B cell (primary cell): ENCODE measurements at regions not wholly inside any gene's neighbourhood (a gene's known extent, or its start where the extent isn't known, plus 50 kb on each side); places are given as distances from the start of the nearest gene placed in this dataset.

Source experiments
- ATAC-seq: fragments of 200-7000 bp; cut with Tn5 transposase; one replicate; pipeline ENCODE4 v1.10.0; 2021; ENCODE audit warnings: low read depth, mild to moderate bottlenecking, moderate number of reproducible peaks, moderate library complexity
- CTCF ChIA-PET: fragments of 350-600 bp; sonication (Branson Sonifier 250); formaldehyde crosslinking; loops from one replicate; lab custom pipeline; 2021; ENCODE audit warnings: antibody characterized with exemption, inconsistent platforms; lab: Charles Lee
- POLR2A ChIA-PET: fragments of 350-600 bp; sonication (Branson Sonifier 250); formaldehyde crosslinking; loops from one replicate; lab custom pipeline; 2021; ENCODE audit warnings: antibody characterized with exemption; lab: Charles Lee
- DNase-seq: peaks from one replicate; pipeline ENCODE4 v3.0.0; 2013
- H2AFZ ChIP-seq: 2 replicates; pipeline ENCODE4 v1.6.1; 2012; ENCODE audit warnings: mild to moderate bottlenecking, low read depth, low read length; ENCODE audit not compliant: insufficient read depth, poor library complexity, severe bottlenecking
- H3K27ac ChIP-seq, 2 donors: 1 replicate in 1 of 2; 2 replicates in 1 of 2; pipeline ENCODE4 v1.5.1; 2012 to 2013; ENCODE audit warnings: low read length in 2 of 2, mild to moderate bottlenecking in 2 of 2, moderate library complexity in 1 of 2
- H3K27me3 ChIP-seq, 4 experiments: fragments of 200-600 bp in 1 of 4; sonication (generic) in 1 of 4; replicated peaks in 1 of 4; 1 replicate in 2 of 4; 2 replicates in 2 of 4; pipeline versions ENCODE4 v1.6.1 to v1.7.0; 2013 to 2016; ENCODE audit warnings: low read length in 3 of 4, mild to moderate bottlenecking in 2 of 4, mixed read lengths in 1 of 4, moderate library complexity in 1 of 4; ENCODE audit not compliant: insufficient read depth in 4 of 4, control insufficient read depth in 3 of 4; ENCODE audit errors: control extremely low read depth in 1 of 4
- H3K36me3 ChIP-seq, 2 experiments: replicated peaks in 1 of 2; 1 replicate in 1 of 2; 2 replicates in 1 of 2; pipeline versions ENCODE4 v1.6.1 to v1.7.1; 2013; ENCODE audit warnings: low read length in 1 of 2; ENCODE audit not compliant: insufficient read depth in 2 of 2, control insufficient read depth in 1 of 2; ENCODE audit errors: control extremely low read depth in 1 of 2, extremely low read depth in 1 of 2
- H3K4me1 ChIP-seq, 2 donors: fragments of 200-600 bp in 1 of 2; sonication (generic) in 1 of 2; 1 replicate in 1 of 2; 2 replicates in 1 of 2; pipeline versions ENCODE4 v1.5.1 to v1.6.1; 2013 to 2017; ENCODE audit warnings: low read length in 2 of 2; ENCODE audit not compliant: control insufficient read depth in 2 of 2, insufficient read depth in 2 of 2
- H3K4me2 ChIP-seq: replicated peaks from 2 replicates; pipeline ENCODE3; 2012; ENCODE audit warnings: mild to moderate bottlenecking, low read depth, low read length; ENCODE audit not compliant: poor library complexity, severe bottlenecking
- H3K4me3 ChIP-seq, 5 experiments: fragments of 200-600 bp in 1 of 5; sonication (generic) in 1 of 5; 1 replicate in 3 of 5; 2 replicates in 2 of 5; pipeline versions ENCODE4 v1.5.1 to v1.7.0; 2011 to 2016; ENCODE audit warnings: low read length in 4 of 5, mild to moderate bottlenecking in 4 of 5, low read depth in 2 of 5, control low read depth in 1 of 5, moderate library complexity in 1 of 5; ENCODE audit not compliant: insufficient read depth in 1 of 5; ENCODE audit errors: control extremely low read depth in 1 of 5, extremely low read depth in 1 of 5
- H3K79me2 ChIP-seq: fragments of 200-600 bp; sonication (generic); one replicate; pipeline ENCODE4 v1.6.0; 2016; ENCODE audit warnings: low read length; ENCODE audit not compliant: control insufficient read depth, insufficient read depth
- H3K9ac ChIP-seq: fragments of 200-600 bp; sonication (generic); 2 replicates; pipeline ENCODE4 v1.6.1; 2017; ENCODE audit warnings: mild to moderate bottlenecking, low read length, moderate library complexity
- H3K9me3 ChIP-seq, 3 donors: one replicate each; pipeline versions ENCODE4 v1.6.1 to v1.7.1; 2013; ENCODE audit warnings: low read length in 2 of 3; ENCODE audit not compliant: control insufficient read depth in 2 of 3, insufficient read depth in 1 of 3; ENCODE audit errors: control extremely low read depth in 1 of 3
- H4K20me1 ChIP-seq: 2 replicates; pipeline ENCODE4 v1.6.0; 2012; ENCODE audit warnings: mild to moderate bottlenecking, low read length; ENCODE audit not compliant: insufficient read depth, control insufficient read depth, poor library complexity, severe bottlenecking
- H3K27ac Mint-ChIP-seq: one replicate; pipeline ENCODE4 v1.8.0; 2021; ENCODE audit warnings: mixed read lengths
- H3K27me3 Mint-ChIP-seq: one replicate; pipeline ENCODE4 v1.8.0; 2021; ENCODE audit warnings: mixed read lengths
- H3K4me1 Mint-ChIP-seq: one replicate; pipeline ENCODE4 v1.8.0; 2021; ENCODE audit warnings: mixed read lengths
- H3K4me3 Mint-ChIP-seq: one replicate; pipeline ENCODE4 v1.8.0; 2021; ENCODE audit warnings: mixed read lengths
- H3K9me3 Mint-ChIP-seq: one replicate; pipeline ENCODE4 v1.8.0; 2022; ENCODE audit warnings: mixed read lengths; ENCODE audit not compliant: insufficient read depth
- EZH2 ChIP-seq: IDR thresholded peaks from 2 replicates; pipeline ENCODE4 v1.6.1; 2012; ENCODE audit warnings: borderline replicate concordance, low read depth, mild to moderate bottlenecking, moderate library complexity, low read length; ENCODE audit not compliant: insufficient read depth, poor library complexity, severe bottlenecking
- WGBS: methylation state at CpG from one replicate; pipeline ENCODE4 v1.1.5; 2013; ENCODE audit warnings: missing lambda C conversion rate; ENCODE audit not compliant: insufficient coverage; 5-methylcytosine and 5-hydroxymethylcytosine counted together
- intact Hi-C: fragments of 100-400 bp; cut with micrococcal nuclease; formaldehyde crosslinking; loops from one replicate; pipeline ENCODE4 v1.10.0; 2022
- TF ChIP-seq, protein P1 (sequence below): fragments of 200-600 bp; IDR thresholded peaks from one replicate; pipeline ENCODE4 v1.8.0; 2022; ENCODE audit warnings: antibody characterized with exemption, mild to moderate bottlenecking

DNA sequence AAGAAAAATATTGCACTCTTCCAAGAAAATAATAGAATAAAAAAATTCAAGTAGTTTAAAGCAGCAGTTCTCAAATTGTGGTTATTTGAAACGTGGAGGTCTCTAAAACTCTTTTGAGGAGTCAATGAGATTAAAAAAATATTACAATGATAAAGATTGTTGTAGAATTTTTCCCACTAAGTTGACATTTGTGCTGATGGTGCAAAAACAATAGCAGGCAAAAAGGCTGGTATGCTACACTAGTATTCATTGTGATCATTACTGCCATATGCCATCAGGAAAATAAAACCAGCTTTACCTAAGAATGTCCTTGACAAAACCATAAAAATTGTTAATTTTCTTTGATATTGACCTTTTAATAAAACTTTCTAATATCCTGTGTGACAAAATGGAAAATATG is 505.2 kb upstream of the ANO5 start:
- H3K4me3 Mint-ChIP-seq: no peak overlapping the region
- no peaks in the 10 kb centered on the region for H3K79me2 ChIP-seq
- H3K27me3 Mint-ChIP-seq: no peaks in the 10 kb centered on the region
- H3K9me3 ChIP-seq: peaks cover 0 to 3% (median 1%) of the 10 kb centered on the region in 3 donors
- intact Hi-C loops: no loop called here
- H3K4me1 Mint-ChIP-seq: no peaks in the 10 kb centered on the region
- no peak overlapping the region for H3K4me3 ChIP-seq
- peaks cover 7% of the 10 kb centered on the region for H3K9me3 Mint-ChIP-seq
- ATAC-seq (no peak), DNase-seq (no peak)
- no peak overlapping the region for H2AFZ ChIP-seq
- no peaks in the 10 kb centered on the region for H4K20me1 ChIP-seq
- no peaks in the 10 kb centered on the region for H3K27me3 ChIP-seq
- no peaks in the 10 kb centered on the region for H3K4me1 ChIP-seq
- H3K36me3 ChIP-seq: no peaks in the 10 kb centered on the region
- no peak for TF ChIP-seq EZH2
- TF ChIP-seq, protein P1, sequence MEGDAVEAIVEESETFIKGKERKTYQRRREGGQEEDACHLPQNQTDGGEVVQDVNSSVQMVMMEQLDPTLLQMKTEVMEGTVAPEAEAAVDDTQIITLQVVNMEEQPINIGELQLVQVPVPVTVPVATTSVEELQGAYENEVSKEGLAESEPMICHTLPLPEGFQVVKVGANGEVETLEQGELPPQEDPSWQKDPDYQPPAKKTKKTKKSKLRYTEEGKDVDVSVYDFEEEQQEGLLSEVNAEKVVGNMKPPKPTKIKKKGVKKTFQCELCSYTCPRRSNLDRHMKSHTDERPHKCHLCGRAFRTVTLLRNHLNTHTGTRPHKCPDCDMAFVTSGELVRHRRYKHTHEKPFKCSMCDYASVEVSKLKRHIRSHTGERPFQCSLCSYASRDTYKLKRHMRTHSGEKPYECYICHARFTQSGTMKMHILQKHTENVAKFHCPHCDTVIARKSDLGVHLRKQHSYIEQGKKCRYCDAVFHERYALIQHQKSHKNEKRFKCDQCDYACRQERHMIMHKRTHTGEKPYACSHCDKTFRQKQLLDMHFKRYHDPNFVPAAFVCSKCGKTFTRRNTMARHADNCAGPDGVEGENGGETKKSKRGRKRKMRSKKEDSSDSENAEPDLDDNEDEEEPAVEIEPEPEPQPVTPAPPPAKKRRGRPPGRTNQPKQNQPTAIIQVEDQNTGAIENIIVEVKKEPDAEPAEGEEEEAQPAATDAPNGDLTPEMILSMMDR: no peak
- no peak overlapping the region for H3K27ac Mint-ChIP-seq
- no CpG with 5 or more reads among the region's 1 CpG for WGBS
- no peak overlapping the region for H3K9ac ChIP-seq
- no peak overlapping the region for H3K27ac ChIP-seq
- POLR2A ChIA-PET: no interaction called here
- H3K4me2 ChIP-seq: no peak overlapping the region
- CTCF ChIA-PET: no interaction called here

DNA sequence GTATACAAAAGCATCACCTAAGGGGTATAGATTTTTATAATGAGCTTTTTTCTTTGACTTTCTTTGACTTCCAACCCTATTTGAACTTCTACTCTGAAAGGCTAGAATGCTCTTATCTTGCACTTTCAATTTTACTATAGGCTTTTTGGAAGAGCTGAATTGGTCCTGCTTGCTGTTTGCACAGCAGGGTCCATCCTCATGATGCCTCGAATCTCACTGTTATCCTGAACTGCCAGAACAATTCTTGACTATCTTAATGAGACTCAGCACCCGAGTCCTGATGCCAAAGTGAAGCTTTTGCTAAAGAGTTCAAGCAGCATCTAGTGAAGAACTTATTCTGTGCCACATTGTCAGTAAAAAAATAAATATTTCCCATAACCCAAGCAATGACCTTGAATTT is 488.3 kb upstream of the ANO5 start:
- Histone ChIP-seq H4K20me1 (no peaks in the 10 kb centered on the region), H2AFZ (no peak overlapping the region), H3K36me3 (no peaks in the 10 kb centered on the region), H3K79me2 (no peaks in the 10 kb centered on the region), H3K9ac (no peak overlapping the region), H3K9me3 (no peaks in the 10 kb centered on the region), H3K27me3 (no peaks in the 10 kb centered on the region), H3K27ac (no peak overlapping the region), H3K4me2 (no peak overlapping the region), H3K4me3 (no peak overlapping the region), H3K4me1 (no peaks in the 10 kb centered on the region)
- ChIA-PET POLR2A (no interaction called here), CTCF (no interaction called here)
- Mint-ChIP-seq H3K27me3 (no peaks in the 10 kb centered on the region), H3K27ac (no peak overlapping the region), H3K4me1 (no peaks in the 10 kb centered on the region), H3K4me3 (no peak overlapping the region), H3K9me3 (no peaks in the 10 kb centered on the region)
- 76% methylated on average over 2 of the region's 2 CpGs for WGBS
- ATAC-seq (no peak), DNase-seq (no peak)
- intact Hi-C loops: no loop called here
- no peak for TF ChIP-seq EZH2
- TF ChIP-seq, protein P1: no peak
